ENCODE measurements at regions not wholly inside any gene's neighbourhood (a gene's known extent, or its start where the extent isn't known, plus 50 kb on each side); places are given as distances from the start of the nearest gene placed in this dataset.

GRCh38 chr2:120658042-120658769 is 77.5 kb upstream of the GLI2 start:
- H3K27me3 ChIP-seq: peaks cover 9% of the 10 kb centered on the region
- no peak for DNase-seq
- intact Hi-C loops (cut with DNase I): no loop called here
- peaks cover 0 to 13% of the 10 kb centered on the region in 2 donors for H3K4me1 ChIP-seq (replicated peaks in 1 of 2)
- H3K36me3 ChIP-seq (replicated peaks in 1 of 2): no peaks in the 10 kb centered on the region
- no peak for TF ChIP-seq POLR2A (IDR thresholded peaks at IDR 0.05)
- TF ChIP-seq CTCF (IDR thresholded peaks at IDR 0.05): no peak
- WGBS, 4 donors: 86 to 92% (median 88%) methylated on average over 6 to 7 of the region's 7 CpGs
- H3K9me3 ChIP-seq (replicated peaks in 1 of 3): no peaks in the 10 kb centered on the region
- no peak overlapping the region for H3K4me3 ChIP-seq
- H3K27ac ChIP-seq: peak overlapping the region in 1 of 5 donors; percentile 71

- H3K4me1 ChIP-seq (replicated peaks in 1 of 2): peaks cover 0 to 13% of the 10 kb centered on the region in 2 donors
- 69 to 93% (median 86%) methylated on average over 2 of the region's 2 CpGs for WGBS, 4 donors
- H3K27me3 ChIP-seq: peaks cover 9% of the 10 kb centered on the region
- DNase-seq: no peak
- no peak overlapping the region for H3K4me3 ChIP-seq
- H3K36me3 ChIP-seq (replicated peaks in 1 of 2): no peaks in the 10 kb centered on the region
- H3K27ac ChIP-seq: peak overlapping the region in 2 of 5 donors; percentile 2 to 71
- TF ChIP-seq CTCF (IDR thresholded peaks at IDR 0.05) (no peak), POLR2A (IDR thresholded peaks at IDR 0.05) (no peak)
- intact Hi-C loops (cut with DNase I): no loop called here
- no peaks in the 10 kb centered on the region for H3K9me3 ChIP-seq (replicated peaks in 1 of 3)
These were observed 76.9 kb upstream of the GLI2 start for GRCh38 chr2:120658770-120659158.

- peaks cover 0 to 13% of the 10 kb centered on the region in 2 donors for H3K4me1 ChIP-seq (replicated peaks in 1 of 2)
- peak overlapping the region in 2 of 5 donors; percentile 2 to 71 for H3K27ac ChIP-seq
- 46 to 64% (median 62%) methylated on average over 10 of the region's 10 CpGs for WGBS, 4 donors
- H3K27me3 ChIP-seq: peaks cover 7% of the 10 kb centered on the region
- H3K9me3 ChIP-seq (replicated peaks in 1 of 3): no peaks in the 10 kb centered on the region
- H3K36me3 ChIP-seq (replicated peaks in 1 of 2): no peaks in the 10 kb centered on the region
- no peak overlapping the region for H3K4me3 ChIP-seq
- peak in 2 of 7 donors; percentile 27 to 35 for DNase-seq
- intact Hi-C loops (cut with DNase I): no loop called here
- TF ChIP-seq CTCF (IDR thresholded peaks at IDR 0.05) (no peak), POLR2A (IDR thresholded peaks at IDR 0.05) (no peak)
These were observed 76.2 kb upstream of the GLI2 start for GRCh38 chr2:120659275-120659977.

- H3K36me3 ChIP-seq (replicated peaks in 1 of 2): no peaks in the 10 kb centered on the region
- DNase-seq: no peak
- TF ChIP-seq CTCF (IDR thresholded peaks at IDR 0.05): no peak
- TF ChIP-seq POLR2A (IDR thresholded peaks at IDR 0.05): no peak
- WGBS, 4 donors: 84 to 89% (median 87%) methylated on average over 8 of the region's 8 CpGs
- intact Hi-C loops (cut with DNase I): no loop called here
- H3K27me3 ChIP-seq: no peaks in the 10 kb centered on the region
- peaks cover 0 to 13% of the 10 kb centered on the region in 2 donors for H3K4me1 ChIP-seq (replicated peaks in 1 of 2)
- H3K9me3 ChIP-seq (replicated peaks in 1 of 3): no peaks in the 10 kb centered on the region
- no peak overlapping the region for H3K4me3 ChIP-seq
- peak overlapping the region in 1 of 5 donors; percentile 57 for H3K27ac ChIP-seq
These were observed 75.5 kb upstream of the GLI2 start for GRCh38 chr2:120660056-120660694.
